Erythroblast (primary cell): ENCODE measurements at regions not wholly inside any gene's neighbourhood (a gene's known extent, or its start where the extent isn't known, plus 50 kb on each side); places are given as distances from the start of the nearest gene placed in this dataset.

Experiments used
- GATA1 ChIP-seq: IDR thresholded peaks from 2 replicates; pipeline ENCODE4 v1.6.1; 2011; ENCODE audit warnings: low read depth, mild to moderate bottlenecking, control low read depth, low read length, moderate library complexity
- POLR2A ChIP-seq: IDR thresholded peaks from 2 replicates; pipeline ENCODE4 v1.6.1; 2011; ENCODE audit warnings: mild to moderate bottlenecking, low read length

DNA sequence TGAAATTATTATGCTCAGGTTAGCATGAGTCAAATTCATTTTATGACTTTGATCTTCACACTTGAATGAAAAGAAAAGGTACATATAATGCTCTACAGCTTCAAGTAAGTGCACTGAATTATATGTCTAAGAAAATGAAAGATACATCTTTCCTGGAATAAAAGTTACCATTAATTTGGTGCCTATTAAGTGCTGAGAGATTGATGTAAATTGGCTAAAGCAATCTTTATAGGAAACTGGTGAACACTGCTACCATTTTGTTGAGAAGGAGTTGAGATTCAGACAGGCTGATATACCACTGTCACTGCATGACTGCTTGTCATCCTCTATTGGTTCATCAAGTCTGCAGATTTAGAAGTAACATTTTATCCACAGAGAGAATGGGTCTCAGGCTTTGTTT is 416.8 kb upstream of the SPRY2 start:
- TF ChIP-seq POLR2A: no peak
- no peak for TF ChIP-seq GATA1
